Erythroblast (primary cell): ENCODE measurements at regions not wholly inside any gene's neighbourhood (a gene's known extent, or its start where the extent isn't known, plus 50 kb on each side); places are given as distances from the start of the nearest gene placed in this dataset.

ENCODE experiments used
- DNase-seq, 2 experiments: peaks; one replicate each; lab custom pipeline; 2025; lab: John Stamatoyannopoulos, UW
- GATA1 ChIP-seq: IDR thresholded peaks from 2 replicates; pipeline ENCODE4 v1.6.1; 2011; ENCODE audit warnings: low read depth, mild to moderate bottlenecking, control low read depth, low read length, moderate library complexity
- POLR2A ChIP-seq: IDR thresholded peaks from 2 replicates; pipeline ENCODE4 v1.6.1; 2011; ENCODE audit warnings: mild to moderate bottlenecking, low read length

GRCh38 chr16:72677662-72678447, 370.1 kb downstream of the ZFHX3 start:
- DNase-seq, result peak in 1 of 2 experiments; percentile 2
- TF ChIP-seq POLR2A (no peak), GATA1 (no peak)

- TF ChIP-seq POLR2A (no peak), GATA1 (no peak)
- peak; percentile 2 to 10 for DNase-seq
These were observed 374.8 kb downstream of the ZFHX3 start for GRCh38 chr16:72673118-72673517.

- TF ChIP-seq GATA1, result no peak
- no peak for TF ChIP-seq POLR2A
- DNase-seq, result peak; percentile 12 to 13
These were observed 381.7 kb downstream of the ZFHX3 start for GRCh38 chr16:72666267-72666666.

- no peak for TF ChIP-seq POLR2A
- DNase-seq, result peak; percentile 46 to 52
These were observed 382.2 kb downstream of the ZFHX3 start for GRCh38 chr16:72665701-72666100.

GRCh38 chr16:72664509-72665408, 383.2 kb downstream of the ZFHX3 start:
- DNase-seq, result peak; percentile 98
- TF ChIP-seq GATA1, result no peak
- TF ChIP-seq POLR2A, result peak; percentile 91

GRCh38 chr16:72664056-72664508, 383.8 kb downstream of the ZFHX3 start:
- no peak for DNase-seq
- TF ChIP-seq GATA1, result no peak
- TF ChIP-seq POLR2A, result no peak

- TF ChIP-seq GATA1 (no peak), POLR2A (no peak)
- DNase-seq, result no peak
These were observed 388.8 kb downstream of the ZFHX3 start for GRCh38 chr16:72658888-72659717.

- TF ChIP-seq POLR2A, result no peak
- TF ChIP-seq GATA1, result no peak
- DNase-seq, result no peak
These were observed 390.1 kb downstream of the ZFHX3 start for GRCh38 chr16:72657791-72658190.

- DNase-seq, result no peak
- TF ChIP-seq GATA1 (no peak), POLR2A (no peak)
These were observed 390.8 kb downstream of the ZFHX3 start for GRCh38 chr16:72657164-72657563.

GRCh38 chr16:72654535-72654934, 393.4 kb downstream of the ZFHX3 start:
- no peak for DNase-seq
- TF ChIP-seq POLR2A, result no peak
- no peak for TF ChIP-seq GATA1

GRCh38 chr16:72649254-72649944, 398.5 kb downstream of the ZFHX3 start:
- no peak for TF ChIP-seq POLR2A
- no peak for TF ChIP-seq GATA1
- DNase-seq, result no peak

GRCh38 chr16:72646615-72647014, 401.3 kb downstream of the ZFHX3 start:
- TF ChIP-seq GATA1 (no peak), POLR2A (no peak)
- DNase-seq, result peak; percentile 48 to 71

GRCh38 chr16:72645538-72645937, 402.4 kb downstream of the ZFHX3 start:
- no peak for DNase-seq
- TF ChIP-seq GATA1 (no peak), POLR2A (no peak)
